Stimulated activated CD4-positive, alpha-beta T cell treated with anti-CD3 and anti-CD28 coated beads, Interleukin-12 subunit alpha, Interleukin-12 subunit beta, amount 100 ng/mL, for 48 hours (primary cell): ENCODE measurements at regions not wholly inside any gene's neighbourhood (a gene's known extent, or its start where the extent isn't known, plus 50 kb on each side); places are given as distances from the start of the nearest gene placed in this dataset.
"Not testable (repeated sequence)": the region's sequence is repeated elsewhere in the genome, so short reads cannot be mapped to it uniquely, and the experiment has no call there.

Source experiments
- DNase-seq, 3 donors: peaks; one replicate each; pipeline ENCODE4 v3.0.0-alpha.2; 2020; ENCODE audit warnings: low read depth in 2 of 3, low spot score in 1 of 3

- DNase-seq, result no peak
These were observed 95.3 kb upstream of the SNX9 start for GRCh38 chr6:157727629-157728182.

GRCh38 chr6:157728183-157728881, 94.7 kb upstream of the SNX9 start:
- DNase-seq, result no peak

- DNase-seq, result no peak
These were observed 91.8 kb upstream of the SNX9 start for GRCh38 chr6:157731221-157731620.

- DNase-seq, result no peak
These were observed 91.0 kb upstream of the SNX9 start for GRCh38 chr6:157732007-157732406.

- DNase-seq, result no peak
These were observed 90.5 kb upstream of the SNX9 start for GRCh38 chr6:157732416-157733161.

GRCh38 chr6:157736555-157736954, 86.5 kb upstream of the SNX9 start:
- DNase-seq, result not testable (repeated sequence)

- no peak for DNase-seq
These were observed 81.6 kb upstream of the SNX9 start for GRCh38 chr6:157741321-157741947.

GRCh38 chr6:157741948-157742556, 81.0 kb upstream of the SNX9 start:
- no peak for DNase-seq

- no peak for DNase-seq
These were observed 78.9 kb upstream of the SNX9 start for GRCh38 chr6:157744102-157744601.

GRCh38 chr6:157746897-157747296, 76.1 kb upstream of the SNX9 start:
- no peak for DNase-seq

GRCh38 chr6:157747370-157747769, 75.7 kb upstream of the SNX9 start:
- DNase-seq, result no peak

- no peak for DNase-seq
These were observed 74.0 kb upstream of the SNX9 start for GRCh38 chr6:157748839-157749571.

- not testable (repeated sequence) for DNase-seq
These were observed 72.1 kb upstream of the SNX9 start for GRCh38 chr6:157750973-157751372.

GRCh38 chr6:157751547-157752200, 71.4 kb upstream of the SNX9 start:
- no peak for DNase-seq

GRCh38 chr6:157752879-157753278, 70.2 kb upstream of the SNX9 start:
- not testable (repeated sequence) for DNase-seq

- no peak for DNase-seq
These were observed 69.8 kb upstream of the SNX9 start for GRCh38 chr6:157753291-157753690.

GRCh38 chr6:157753801-157754200, 69.2 kb upstream of the SNX9 start:
- not testable (repeated sequence) for DNase-seq

- no peak for DNase-seq
These were observed 68.7 kb upstream of the SNX9 start for GRCh38 chr6:157754351-157754750.

- no peak for DNase-seq
These were observed 67.9 kb upstream of the SNX9 start for GRCh38 chr6:157755032-157755745.
